Cardiac fibroblast (primary cell): ENCODE measurements at regions not wholly inside any gene's neighbourhood (a gene's known extent, or its start where the extent isn't known, plus 50 kb on each side); places are given as distances from the start of the nearest gene placed in this dataset.

Source experiments
- DNase-seq, 2 donors: peaks; one replicate each; pipeline versions ENCODE4 v3.0.0 to v3.0.0-alpha.2; 2010; ENCODE audit warnings: low read depth in 2 of 2
- H3K4me3 ChIP-seq, 2 donors: replicated peaks in 1 of 2; 1 replicate in 1 of 2; 2 replicates in 1 of 2; pipeline ENCODE4 v1.5.1; 2011; ENCODE audit warnings: low read depth in 2 of 2, low read length in 2 of 2, mild to moderate bottlenecking in 2 of 2, moderate library complexity in 1 of 2
- TF ChIP-seq, protein P1 (sequence below): IDR thresholded peaks from one replicate; pipeline ENCODE4 v1.5.1; 2011; ENCODE audit warnings: low read depth, mild to moderate bottlenecking, low read length, inconsistent platforms

GRCh38 chr7:52119537-52119936 is 802.9 kb upstream of the COBL start:
- TF ChIP-seq, protein P1, sequence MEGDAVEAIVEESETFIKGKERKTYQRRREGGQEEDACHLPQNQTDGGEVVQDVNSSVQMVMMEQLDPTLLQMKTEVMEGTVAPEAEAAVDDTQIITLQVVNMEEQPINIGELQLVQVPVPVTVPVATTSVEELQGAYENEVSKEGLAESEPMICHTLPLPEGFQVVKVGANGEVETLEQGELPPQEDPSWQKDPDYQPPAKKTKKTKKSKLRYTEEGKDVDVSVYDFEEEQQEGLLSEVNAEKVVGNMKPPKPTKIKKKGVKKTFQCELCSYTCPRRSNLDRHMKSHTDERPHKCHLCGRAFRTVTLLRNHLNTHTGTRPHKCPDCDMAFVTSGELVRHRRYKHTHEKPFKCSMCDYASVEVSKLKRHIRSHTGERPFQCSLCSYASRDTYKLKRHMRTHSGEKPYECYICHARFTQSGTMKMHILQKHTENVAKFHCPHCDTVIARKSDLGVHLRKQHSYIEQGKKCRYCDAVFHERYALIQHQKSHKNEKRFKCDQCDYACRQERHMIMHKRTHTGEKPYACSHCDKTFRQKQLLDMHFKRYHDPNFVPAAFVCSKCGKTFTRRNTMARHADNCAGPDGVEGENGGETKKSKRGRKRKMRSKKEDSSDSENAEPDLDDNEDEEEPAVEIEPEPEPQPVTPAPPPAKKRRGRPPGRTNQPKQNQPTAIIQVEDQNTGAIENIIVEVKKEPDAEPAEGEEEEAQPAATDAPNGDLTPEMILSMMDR, result no peak
- no peak overlapping the region for H3K4me3 ChIP-seq
- DNase-seq, result no peak

DNA sequence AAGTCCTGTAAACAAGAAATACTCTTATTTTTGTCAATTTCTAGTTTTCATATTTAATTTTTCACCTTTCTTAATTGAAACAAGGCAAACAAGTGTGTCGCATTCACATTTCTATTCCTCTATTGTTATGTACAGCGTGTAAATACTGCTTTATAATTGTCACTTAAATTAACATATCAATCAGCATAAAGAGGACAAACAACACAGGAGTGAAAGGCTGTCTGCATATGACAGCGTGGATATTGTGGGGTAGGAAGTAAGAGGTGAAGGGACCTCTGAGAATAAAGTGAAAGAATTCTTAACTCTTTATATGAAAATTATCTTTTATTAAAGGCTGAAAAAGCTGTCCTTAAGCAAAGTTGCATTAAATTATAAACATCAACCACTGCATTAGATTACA is 797.9 kb upstream of the COBL start:
- TF ChIP-seq, protein P1, result no peak

GRCh38 chr7:52114056-52114455 is 797.4 kb upstream of the COBL start:
- TF ChIP-seq, protein P1, result no peak
- no peak overlapping the region for H3K4me3 ChIP-seq
- no peak for DNase-seq

More for the DNA sequence above, 797.9 kb upstream of the COBL start:
- DNase-seq, result no peak
- no peak overlapping the region for H3K4me3 ChIP-seq

GRCh38 chr7:52107355-52107754 is 790.7 kb upstream of the COBL start:
- TF ChIP-seq, protein P1, result no peak

GRCh38 chr7:52095861-52096260 is 779.3 kb upstream of the COBL start:
- H3K4me3 ChIP-seq, result no peak overlapping the region

More at GRCh38 chr7:52107355-52107754, 790.7 kb upstream of the COBL start:
- no peak for DNase-seq
- no peak overlapping the region for H3K4me3 ChIP-seq

DNA sequence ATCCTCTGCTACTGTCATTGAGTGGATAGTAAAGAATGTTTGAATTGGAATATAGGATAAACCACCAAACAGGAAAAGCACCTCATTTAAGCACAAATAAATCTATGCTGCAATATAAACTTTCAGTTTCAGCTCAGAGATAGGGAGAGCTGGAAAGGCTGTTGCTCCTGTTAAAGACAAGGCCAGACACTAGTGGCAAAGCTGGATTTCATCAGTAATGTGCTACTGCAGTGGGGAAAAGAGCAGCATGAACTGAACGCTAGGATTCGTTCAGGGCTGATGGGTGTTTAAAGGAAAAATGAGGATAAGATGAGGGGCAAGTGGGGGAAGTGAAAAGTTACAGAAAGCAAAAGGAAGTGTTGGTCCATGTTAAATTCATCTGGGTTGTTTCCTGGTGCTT is 775.4 kb upstream of the COBL start:
- TF ChIP-seq, protein P1, result no peak
- no peak overlapping the region for H3K4me3 ChIP-seq
- no peak for DNase-seq

More at GRCh38 chr7:52095861-52096260, 779.3 kb upstream of the COBL start:
- no peak for DNase-seq
- TF ChIP-seq, protein P1, result no peak

GRCh38 chr7:52091101-52091500 is 774.5 kb upstream of the COBL start:
- H3K4me3 ChIP-seq, result no peak overlapping the region
- DNase-seq, result no peak
- TF ChIP-seq, protein P1, result no peak
